Endothelial cell of umbilical vein (primary cell): ENCODE measurements at regions not wholly inside any gene's neighbourhood (a gene's known extent, or its start where the extent isn't known, plus 50 kb on each side); places are given as distances from the start of the nearest gene placed in this dataset.

Experiments
- BruUV-seq: library from RNA; stranded (reverse); fragments of 400-500 nt; replicated peaks from 2 replicates; lab custom pipeline; 2021; lab: Mats Ljungman, UMichigan
- CTCF ChIA-PET: fragments of 300-600, 350-600 bp; sonication (Branson Sonifier 250); formaldehyde crosslinking; loops from one replicate; lab custom pipeline; 2021; ENCODE audit warnings: antibody characterized with exemption, inconsistent platforms; lab: Charles Lee
- POLR2A ChIA-PET: fragments of 300-600, 350-600 bp; sonication (Branson Sonifier 250); formaldehyde crosslinking; loops from one replicate; lab custom pipeline; 2021; ENCODE audit warnings: antibody characterized with exemption, inconsistent platforms; lab: Charles Lee
- DNase-seq: peaks from one replicate; pipeline ENCODE4 v3.0.0-alpha.2; 2011; ENCODE audit warnings: low read depth, low spot score
- FAIRE-seq: peaks from 2 replicates; lab custom pipeline; 2011; peaks lifted over from hg19 to GRCh38; lab: Jason Lieb, UNC
- H2AFZ ChIP-seq: 2 replicates; pipeline ENCODE4 v1.6.0; 2012; ENCODE audit warnings: low read depth, low read length, control low read depth, inconsistent platforms
- H3K27ac ChIP-seq: 2 replicates; pipeline ENCODE4 v1.5.1; 2011; ENCODE audit warnings: low read depth, mild to moderate bottlenecking, control low read depth, low read length, moderate library complexity; ENCODE audit not compliant: insufficient read depth
- H3K27me3 ChIP-seq, 2 experiments: 2 replicates each; pipeline versions ENCODE4 v1.6.0 to v1.6.1; 2011; ENCODE audit warnings: low read length in 2 of 2, mixed read lengths in 1 of 2; ENCODE audit not compliant: control insufficient read depth in 2 of 2, insufficient read depth in 2 of 2
- H3K36me3 ChIP-seq, 2 experiments: 2 replicates in 1 of 2; 3 replicates in 1 of 2; pipeline ENCODE4 v1.5.1; 2011; ENCODE audit warnings: low read length in 2 of 2, mild to moderate bottlenecking in 1 of 2, moderate library complexity in 1 of 2; ENCODE audit not compliant: control insufficient read depth in 2 of 2, insufficient read depth in 2 of 2; ENCODE audit errors: extremely low read depth in 1 of 2
- H3K4me1 ChIP-seq: 3 replicates; pipeline ENCODE4 v1.5.1; 2011; ENCODE audit warnings: mild to moderate bottlenecking, low read length; ENCODE audit not compliant: control insufficient read depth, insufficient read depth; ENCODE audit errors: extremely low read depth
- H3K4me2 ChIP-seq: 2 replicates; pipeline ENCODE4 v1.6.1; 2011; ENCODE audit warnings: low read length, control low read depth, mixed read lengths; ENCODE audit not compliant: insufficient read depth
- H3K4me3 ChIP-seq, 3 experiments: fragments of 200-600 bp in 1 of 3; sonication (generic), shearing (Covaris generic) in 1 of 3; replicated peaks in 1 of 3; 2 replicates each; pipeline ENCODE4 v1.5.1; 2011 to 2016; ENCODE audit warnings: control low read depth in 3 of 3, low read length in 3 of 3, mild to moderate bottlenecking in 2 of 3, inconsistent platforms in 1 of 3, low read depth in 1 of 3, moderate library complexity in 1 of 3; ENCODE audit not compliant: insufficient read depth in 1 of 3
- H3K79me2 ChIP-seq: 2 replicates; pipeline ENCODE4 v1.6.0; 2012; ENCODE audit warnings: low read length, inconsistent platforms; ENCODE audit not compliant: control insufficient read depth, insufficient read depth
- H3K9ac ChIP-seq: replicated peaks from 2 replicates; pipeline ENCODE3; 2011; ENCODE audit warnings: low read length, control low read depth; ENCODE audit not compliant: insufficient read depth; ENCODE audit errors: extremely low read depth
- H3K9me1 ChIP-seq: replicated peaks from 3 replicates; pipeline ENCODE4 v1.6.0; 2011; ENCODE audit warnings: mild to moderate bottlenecking, low read length; ENCODE audit not compliant: control insufficient read depth, insufficient read depth; ENCODE audit errors: extremely low read depth
- H3K9me3 ChIP-seq: replicated peaks from 2 replicates; pipeline ENCODE4 v1.5.1; 2012; ENCODE audit warnings: low read length, inconsistent platforms; ENCODE audit not compliant: control insufficient read depth, insufficient read depth
- H4K20me1 ChIP-seq: replicated peaks from 2 replicates; pipeline ENCODE3; 2011; ENCODE audit warnings: mild to moderate bottlenecking, low read length; ENCODE audit not compliant: control insufficient read depth, insufficient read depth; ENCODE audit errors: extremely low read depth
- EZH2 ChIP-seq: IDR thresholded peaks from 2 replicates; pipeline ENCODE4 v1.6.1; 2012; ENCODE audit warnings: borderline replicate concordance, low read depth, mild to moderate bottlenecking, moderate library complexity, low read length, inconsistent platforms; ENCODE audit not compliant: severe bottlenecking
- FOS ChIP-seq: IDR thresholded peaks from 2 replicates; pipeline ENCODE4 v1.6.1; 2011; ENCODE audit warnings: mild to moderate bottlenecking, low read length, moderate library complexity, borderline replicate concordance; ENCODE audit not compliant: insufficient read depth
- GATA2 ChIP-seq: IDR thresholded peaks from 2 replicates; pipeline ENCODE4 v1.7.0; 2011; ENCODE audit warnings: low read depth, mild to moderate bottlenecking, moderate library complexity, mixed read lengths, low read length; ENCODE audit not compliant: insufficient read length, insufficient read depth
- JUN ChIP-seq: IDR thresholded peaks from 2 replicates; pipeline ENCODE4 v1.6.1; 2011; ENCODE audit warnings: borderline replicate concordance, low read depth; ENCODE audit not compliant: insufficient read length, insufficient read depth
- MAX ChIP-seq: IDR thresholded peaks from 2 replicates; pipeline ENCODE4 v1.6.1; 2011; ENCODE audit not compliant: insufficient read depth, insufficient read length
- MYC ChIP-seq: IDR thresholded peaks from one replicate; pipeline ENCODE4 v1.6.1; 2011; ENCODE audit warnings: mild to moderate bottlenecking, low read depth, low read length
- POLR2A ChIP-seq: IDR thresholded peaks from 2 replicates; pipeline ENCODE4 v1.6.1; 2012; ENCODE audit warnings: low read depth, mild to moderate bottlenecking, control low read depth, low read length
- POLR2AphosphoS5 ChIP-seq: IDR thresholded peaks from 2 replicates; pipeline ENCODE4 v1.6.1; 2012; ENCODE audit warnings: low read depth, mild to moderate bottlenecking, control low read depth, low read length, moderate library complexity; ENCODE audit not compliant: insufficient read depth
- dilution Hi-C: fragments of 300-500 bp; cut with MboI; formaldehyde crosslinking; loops from one replicate; pipeline ENCODE4 v1.15.0; 2019; ENCODE audit warnings: low sequenced_read_pairs; ENCODE audit not compliant: extremely low pct_ligation_motif_present
- intact Hi-C: fragments of 100-400 bp; cut with micrococcal nuclease; formaldehyde crosslinking; loops from one replicate; pipeline ENCODE4 v1.10.0; 2022
- TF ChIP-seq, protein P1 (sequence below), 2 donors: IDR thresholded peaks; 1 replicate in 1 of 2; 2 replicates in 1 of 2; pipeline ENCODE4 v1.5.1; 2011; ENCODE audit warnings: low read length in 2 of 2, mild to moderate bottlenecking in 2 of 2, moderate library complexity in 2 of 2, control low read depth in 1 of 2, inconsistent platforms in 1 of 2, low read depth in 1 of 2; ENCODE audit not compliant: insufficient read depth in 1 of 2; ENCODE audit errors: extremely low read depth in 1 of 2

DNA sequence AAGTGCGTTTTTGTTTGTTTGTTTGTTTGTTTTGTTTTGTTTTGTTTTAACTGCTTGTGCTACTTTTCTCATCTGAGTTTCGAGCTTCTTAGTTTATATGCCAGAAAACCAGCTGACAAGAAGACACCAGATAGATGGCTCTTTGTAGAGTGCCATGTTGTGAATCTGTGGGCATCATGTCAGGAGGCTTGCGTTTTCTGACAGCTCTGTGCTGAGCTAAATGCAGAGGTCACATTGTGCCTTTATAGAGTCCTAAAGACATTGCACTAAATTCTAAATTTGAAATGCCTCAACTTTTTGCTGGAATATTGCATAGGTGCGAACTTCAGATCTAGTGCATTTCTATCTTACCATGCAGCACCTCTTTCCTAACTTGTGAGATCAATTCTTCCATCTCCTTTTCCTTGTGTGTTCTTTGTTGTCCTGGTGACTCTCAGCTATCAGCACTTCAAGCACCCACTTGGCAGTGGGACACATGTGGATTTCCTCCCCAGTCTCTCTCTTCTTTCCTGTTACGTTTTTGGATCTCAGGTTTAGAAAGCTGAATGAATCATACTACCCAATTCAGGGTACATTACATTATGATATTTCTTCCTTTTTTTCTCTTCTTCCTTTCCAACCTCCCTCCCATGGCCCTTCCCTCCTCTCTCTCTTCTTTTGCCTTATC is 379.0 kb upstream of the RPS23 start:
- no TSS peak for BruUV-seq
- dilution Hi-C loops, result no loop called here
- CTCF ChIA-PET, result interaction anchor here (0.8 to 1.3 kb wide), 2 partner anchors 16 kb away, joined by 3 read pairs; no protein-coding TSS in a partner anchor
- H3K4me1 ChIP-seq, result no peaks in the 10 kb centered on the region
- DNase-seq (no peak), FAIRE-seq (no peak)
- H3K9me3 ChIP-seq, result no peaks in the 10 kb centered on the region
- no peak overlapping the region for H3K4me3 ChIP-seq
- TF ChIP-seq JUN (no peak), FOS (no peak), EZH2 (no peak), MAX (no peak), GATA2 (no peak), POLR2AphosphoS5 (no peak), MYC (no peak), POLR2A (no peak)
- TF ChIP-seq, protein P1, sequence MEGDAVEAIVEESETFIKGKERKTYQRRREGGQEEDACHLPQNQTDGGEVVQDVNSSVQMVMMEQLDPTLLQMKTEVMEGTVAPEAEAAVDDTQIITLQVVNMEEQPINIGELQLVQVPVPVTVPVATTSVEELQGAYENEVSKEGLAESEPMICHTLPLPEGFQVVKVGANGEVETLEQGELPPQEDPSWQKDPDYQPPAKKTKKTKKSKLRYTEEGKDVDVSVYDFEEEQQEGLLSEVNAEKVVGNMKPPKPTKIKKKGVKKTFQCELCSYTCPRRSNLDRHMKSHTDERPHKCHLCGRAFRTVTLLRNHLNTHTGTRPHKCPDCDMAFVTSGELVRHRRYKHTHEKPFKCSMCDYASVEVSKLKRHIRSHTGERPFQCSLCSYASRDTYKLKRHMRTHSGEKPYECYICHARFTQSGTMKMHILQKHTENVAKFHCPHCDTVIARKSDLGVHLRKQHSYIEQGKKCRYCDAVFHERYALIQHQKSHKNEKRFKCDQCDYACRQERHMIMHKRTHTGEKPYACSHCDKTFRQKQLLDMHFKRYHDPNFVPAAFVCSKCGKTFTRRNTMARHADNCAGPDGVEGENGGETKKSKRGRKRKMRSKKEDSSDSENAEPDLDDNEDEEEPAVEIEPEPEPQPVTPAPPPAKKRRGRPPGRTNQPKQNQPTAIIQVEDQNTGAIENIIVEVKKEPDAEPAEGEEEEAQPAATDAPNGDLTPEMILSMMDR (IDR thresholded peaks at IDR 0.05; ENCODE audit: extremely low read depth in 1 of 2, insufficient read depth in 1 of 2, low read depth in 1 of 2, low read length in 2 of 2), result no peak
- H3K27me3 ChIP-seq, result peaks cover 0 to 6% of the 10 kb centered on the region in 2 experiments
- no peaks in the 10 kb centered on the region for H3K36me3 ChIP-seq
- H3K9ac ChIP-seq, result no peak overlapping the region
- no peak overlapping the region for H3K4me2 ChIP-seq
- H3K27ac ChIP-seq, result no peak overlapping the region
- intact Hi-C loops, result no loop called here
- POLR2A ChIA-PET, result no interaction called here
- no peak overlapping the region for H2AFZ ChIP-seq
- H3K9me1 ChIP-seq, result no peaks in the 10 kb centered on the region
- H4K20me1 ChIP-seq, result no peaks in the 10 kb centered on the region
- no peaks in the 10 kb centered on the region for H3K79me2 ChIP-seq
